Ectodermal cell (in vitro differentiated cells): ENCODE measurements at regions not wholly inside any gene's neighbourhood (a gene's known extent, or its start where the extent isn't known, plus 50 kb on each side); places are given as distances from the start of the nearest gene placed in this dataset.

Experiments
- H3K27ac ChIP-seq: 2 replicates; pipeline ENCODE4 v1.7.0; 2013; ENCODE audit warnings: mild to moderate bottlenecking, low read depth, low read length; ENCODE audit not compliant: insufficient read depth, poor library complexity, severe bottlenecking
- H3K27me3 ChIP-seq: 2 replicates; pipeline ENCODE4 v1.7.0; 2013; ENCODE audit warnings: mild to moderate bottlenecking, low read length; ENCODE audit not compliant: insufficient read depth, control insufficient read depth, poor library complexity, severe bottlenecking
- H3K36me3 ChIP-seq: one replicate; pipeline ENCODE4 v1.7.0; 2013; ENCODE audit warnings: low read length; ENCODE audit not compliant: control insufficient read depth, insufficient read depth
- H3K4me1 ChIP-seq: one replicate; pipeline ENCODE4 v1.7.0; 2013; ENCODE audit warnings: low read length; ENCODE audit not compliant: control insufficient read depth, insufficient read depth
- H3K4me3 ChIP-seq: 2 replicates; pipeline ENCODE4 v1.7.0; 2013; ENCODE audit warnings: low read depth, low read length, control low read depth; ENCODE audit not compliant: insufficient read depth
- H3K9me3 ChIP-seq: 2 replicates; pipeline ENCODE4 v1.7.0; 2013; ENCODE audit warnings: mild to moderate bottlenecking, low read length, moderate library complexity; ENCODE audit not compliant: control insufficient read depth
- WGBS, 2 experiments: methylation state at CpG; one replicate each; pipeline ENCODE4 v1.1.7; 2013; ENCODE audit warnings: missing lambda C conversion rate in 2 of 2; 5-methylcytosine and 5-hydroxymethylcytosine counted together

DNA sequence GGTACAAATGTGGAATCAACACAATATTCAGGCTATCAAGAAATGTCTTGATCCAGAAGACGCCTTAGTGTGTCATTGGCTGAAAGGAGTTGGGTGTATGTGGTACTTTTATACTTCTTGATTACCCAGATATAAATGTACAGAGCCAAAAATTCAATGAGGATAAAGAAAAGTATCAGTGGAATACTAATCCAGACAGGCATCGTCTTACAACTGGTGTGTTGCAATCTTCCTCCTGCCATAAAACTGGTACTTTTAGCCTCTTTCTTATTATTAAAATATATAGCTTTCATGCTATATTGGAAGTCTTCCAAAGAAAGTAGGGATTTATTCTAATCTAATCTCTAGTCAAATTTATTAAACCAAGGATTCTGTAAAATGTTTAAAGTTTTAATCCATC is 388.6 kb upstream of the MIR17HG start:
- no peaks in the 10 kb centered on the region for H3K9me3 ChIP-seq
- no peaks in the 10 kb centered on the region for H3K36me3 ChIP-seq
- WGBS, 2 experiments: 98 to 100% methylated on average over 1 to 2 of the region's 2 CpGs
- H3K4me3 ChIP-seq: no peak overlapping the region
- no peaks in the 10 kb centered on the region for H3K4me1 ChIP-seq
- no peak overlapping the region for H3K27ac ChIP-seq
- no peaks in the 10 kb centered on the region for H3K27me3 ChIP-seq

DNA sequence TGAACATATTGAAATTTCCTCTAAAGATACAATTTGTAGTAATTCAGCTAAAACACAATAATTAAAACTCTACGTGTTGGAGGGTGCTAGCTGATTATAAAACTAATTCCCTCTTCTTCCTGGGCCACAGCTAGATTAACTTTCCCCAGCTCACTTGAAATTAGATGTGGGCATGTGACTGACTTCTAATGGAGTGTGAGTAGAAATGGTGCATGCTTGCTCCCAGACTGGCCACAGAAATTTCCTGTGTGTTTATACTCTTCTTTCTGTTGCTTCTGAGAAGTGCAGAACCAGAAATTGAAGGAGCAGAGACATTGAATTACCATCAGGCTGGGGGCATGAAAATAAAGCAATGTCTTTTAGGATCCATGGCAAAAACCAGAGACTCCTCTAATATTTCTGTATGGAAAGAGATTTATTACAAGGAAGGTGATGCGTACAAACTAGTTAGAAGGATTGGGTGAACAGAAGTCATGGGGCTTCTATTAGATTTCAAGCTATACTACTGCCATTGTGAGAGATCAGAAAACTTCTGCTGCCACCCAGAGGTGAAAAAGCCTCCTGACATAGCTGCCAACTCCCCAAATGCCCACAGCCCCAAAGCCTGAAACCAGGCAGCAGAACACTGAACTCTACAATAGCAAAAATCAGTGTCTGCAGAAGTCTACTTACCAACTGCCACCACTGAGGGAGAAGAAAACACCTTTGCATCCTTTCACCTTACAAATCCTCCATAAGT is 379.2 kb upstream of the MIR17HG start:
- no peaks in the 10 kb centered on the region for H3K36me3 ChIP-seq
- no peaks in the 10 kb centered on the region for H3K27me3 ChIP-seq
- H3K4me3 ChIP-seq: no peak overlapping the region
- H3K4me1 ChIP-seq: no peaks in the 10 kb centered on the region
- 64 to 84% methylated on average over 1 to 2 of the region's 2 CpGs for WGBS, 2 experiments
- H3K27ac ChIP-seq: no peak overlapping the region
- no peaks in the 10 kb centered on the region for H3K9me3 ChIP-seq

DNA sequence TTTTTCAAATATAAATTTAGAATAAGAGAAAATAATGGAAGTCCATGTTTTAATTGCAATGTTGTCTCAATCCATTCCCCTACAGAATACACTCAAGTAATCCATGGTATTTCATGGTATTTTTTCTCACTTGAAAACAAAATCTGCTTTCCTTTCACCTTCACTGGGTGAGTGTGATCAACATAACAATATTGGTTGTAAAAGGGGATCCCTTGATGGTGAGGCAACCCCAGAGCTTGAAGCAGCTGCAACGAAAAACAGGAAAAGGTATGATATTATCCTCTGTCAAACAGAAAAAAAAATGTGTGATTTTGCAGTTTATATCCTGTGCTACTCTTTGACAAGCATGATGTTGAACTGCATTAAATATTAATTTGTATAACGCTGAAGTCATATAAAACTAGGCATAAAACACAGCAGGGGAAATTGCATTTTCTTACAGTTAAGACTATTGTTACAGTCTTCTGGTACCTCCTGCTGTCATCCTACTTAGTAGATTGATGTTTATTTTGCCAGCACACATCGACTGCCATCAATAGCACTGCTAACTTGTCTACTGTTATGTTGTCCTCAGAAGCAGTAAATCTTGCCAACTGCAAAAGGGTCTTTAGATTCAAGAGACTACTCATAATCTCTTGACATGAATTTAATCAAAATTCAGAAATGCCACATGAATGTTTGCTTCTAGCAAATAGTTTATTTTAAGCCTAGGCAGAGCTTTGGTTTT is 373.1 kb upstream of the MIR17HG start:
- no peaks in the 10 kb centered on the region for H3K27me3 ChIP-seq
- 0 to 7% methylated on average over 2 to 3 of the region's 3 CpGs for WGBS, 2 experiments
- H3K9me3 ChIP-seq: no peaks in the 10 kb centered on the region
- H3K4me3 ChIP-seq: no peak overlapping the region
- H3K27ac ChIP-seq: no peak overlapping the region
- no peaks in the 10 kb centered on the region for H3K36me3 ChIP-seq
- H3K4me1 ChIP-seq: peaks cover 4% of the 10 kb centered on the region

DNA sequence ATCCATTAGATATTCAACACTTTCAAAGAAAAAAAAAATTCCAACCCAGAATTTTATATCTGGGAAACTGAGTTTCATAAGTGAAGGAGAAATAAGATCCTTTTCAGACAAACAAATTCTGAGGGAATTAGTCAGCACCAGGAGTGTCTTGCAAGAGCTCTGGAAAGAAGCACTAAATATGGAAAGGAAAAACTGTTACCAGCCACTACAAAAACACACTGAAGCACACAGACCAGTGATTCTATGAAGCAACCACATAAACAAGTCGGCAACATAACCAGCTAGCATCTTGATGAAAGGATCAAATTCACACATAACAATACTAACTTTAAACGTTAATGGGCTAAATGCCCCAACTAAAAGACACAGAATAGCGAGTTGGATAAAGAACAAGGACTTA is 368.4 kb upstream of the MIR17HG start:
- 87 to 97% methylated on average over 3 of the region's 3 CpGs for WGBS, 2 experiments

DNA sequence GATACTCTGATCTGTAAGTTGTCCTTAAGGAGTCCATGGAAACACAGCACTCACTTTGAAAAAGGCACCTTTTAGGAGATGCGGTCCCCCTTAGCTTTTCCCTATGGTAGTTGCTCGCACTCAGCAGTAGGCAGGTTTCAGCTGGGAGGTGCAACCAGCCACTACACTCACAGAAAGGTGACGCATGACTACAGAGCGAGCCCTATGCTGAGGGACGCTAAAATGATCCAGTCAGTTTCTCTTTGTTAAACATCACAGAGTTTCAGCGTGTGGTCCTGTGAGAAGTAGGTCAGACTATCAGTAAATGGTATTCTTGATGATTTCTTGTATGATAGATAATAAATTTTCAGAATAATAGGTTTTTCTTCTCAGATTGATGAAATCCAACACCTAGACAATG is 362.7 kb upstream of the MIR17HG start:
- Histone ChIP-seq H3K4me3 (no peak overlapping the region), H3K36me3 (no peaks in the 10 kb centered on the region), H3K27ac (no peak overlapping the region), H3K9me3 (no peaks in the 10 kb centered on the region), H3K27me3 (no peaks in the 10 kb centered on the region), H3K4me1 (no peaks in the 10 kb centered on the region)
- 87 to 91% methylated on average over 6 of the region's 6 CpGs for WGBS, 2 experiments

More for the DNA sequence above, 368.4 kb upstream of the MIR17HG start:
- Histone ChIP-seq H3K27me3 (no peaks in the 10 kb centered on the region), H3K9me3 (no peaks in the 10 kb centered on the region), H3K27ac (no peak overlapping the region), H3K4me3 (no peak overlapping the region), H3K4me1 (peaks cover 4% of the 10 kb centered on the region), H3K36me3 (no peaks in the 10 kb centered on the region)

DNA sequence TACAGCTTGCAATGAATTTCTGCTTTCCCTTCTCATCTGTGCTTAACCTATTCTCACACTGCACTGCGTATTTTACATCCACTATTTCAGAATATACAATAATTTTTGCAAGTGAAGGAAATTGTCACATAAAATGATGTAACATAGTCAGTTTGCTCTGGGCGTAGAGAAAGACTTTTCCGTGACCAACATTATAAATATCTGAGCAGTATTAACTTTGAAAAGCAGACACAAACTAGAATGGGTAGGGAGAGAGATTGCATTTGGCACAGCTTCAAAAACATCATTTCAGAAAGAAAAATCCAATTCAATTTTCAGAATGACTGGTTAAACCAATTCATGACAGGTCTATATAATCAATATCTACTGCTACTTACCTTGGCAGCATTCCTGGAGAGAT is 352.5 kb upstream of the MIR17HG start:
- 100% methylated on average over 3 of the region's 3 CpGs; no CpG with 5 or more reads in 1 of the 2 experiments for WGBS, 2 experiments
- Histone ChIP-seq H3K27ac (no peak overlapping the region), H3K27me3 (no peaks in the 10 kb centered on the region), H3K4me1 (no peaks in the 10 kb centered on the region), H3K9me3 (no peaks in the 10 kb centered on the region), H3K36me3 (no peaks in the 10 kb centered on the region), H3K4me3 (no peak overlapping the region)

DNA sequence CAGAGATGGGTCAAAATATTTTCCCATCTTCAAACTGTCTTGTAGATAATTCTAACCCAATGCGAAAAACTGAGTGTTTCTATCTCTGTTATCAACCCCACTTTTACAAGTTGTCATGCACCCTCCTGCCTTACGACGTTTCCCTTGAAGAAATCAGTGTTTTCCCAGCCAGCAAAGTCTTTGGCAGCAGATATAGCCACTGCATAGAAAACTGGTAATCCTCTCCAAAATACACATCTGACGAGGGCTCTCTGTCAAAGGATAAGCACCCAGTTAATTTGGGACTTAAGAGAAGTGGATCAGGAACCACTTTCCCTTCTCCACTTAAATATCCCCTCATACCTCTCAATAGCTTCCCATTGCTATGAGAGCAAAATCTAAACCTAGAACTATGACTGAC is 351.9 kb upstream of the MIR17HG start:
- Histone ChIP-seq H3K27me3 (no peaks in the 10 kb centered on the region), H3K4me3 (no peak overlapping the region)
- WGBS, 2 experiments: 89 to 92% methylated on average over 4 of the region's 4 CpGs

DNA sequence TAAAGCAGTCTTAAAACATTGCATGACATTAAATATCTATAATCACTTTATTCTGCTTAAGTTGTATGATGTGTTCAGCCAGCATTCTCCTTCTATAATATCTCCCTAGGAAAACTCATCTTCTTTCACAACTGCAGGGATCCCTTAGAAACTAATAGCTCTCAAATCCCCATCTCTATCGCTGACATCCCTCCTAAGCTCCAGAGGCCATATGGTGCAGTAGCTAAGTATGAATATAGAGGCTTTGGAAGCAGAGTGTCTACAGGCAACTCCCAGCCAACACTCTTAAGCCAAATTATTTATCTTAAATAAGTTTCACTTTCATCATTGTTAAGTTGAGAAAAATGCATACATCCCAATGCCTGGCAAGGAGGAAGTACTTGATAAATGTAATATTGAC is 349.5 kb upstream of the MIR17HG start:
- WGBS, 2 experiments: 100% methylated on average over 1 of the region's 1 CpG; no CpG with 5 or more reads in 1 of the 2 experiments
- H3K27ac ChIP-seq: no peak overlapping the region

More for the DNA sequence above, 351.9 kb upstream of the MIR17HG start:
- Histone ChIP-seq H3K27ac (no peak overlapping the region), H3K36me3 (no peaks in the 10 kb centered on the region), H3K9me3 (no peaks in the 10 kb centered on the region), H3K4me1 (no peaks in the 10 kb centered on the region)

DNA sequence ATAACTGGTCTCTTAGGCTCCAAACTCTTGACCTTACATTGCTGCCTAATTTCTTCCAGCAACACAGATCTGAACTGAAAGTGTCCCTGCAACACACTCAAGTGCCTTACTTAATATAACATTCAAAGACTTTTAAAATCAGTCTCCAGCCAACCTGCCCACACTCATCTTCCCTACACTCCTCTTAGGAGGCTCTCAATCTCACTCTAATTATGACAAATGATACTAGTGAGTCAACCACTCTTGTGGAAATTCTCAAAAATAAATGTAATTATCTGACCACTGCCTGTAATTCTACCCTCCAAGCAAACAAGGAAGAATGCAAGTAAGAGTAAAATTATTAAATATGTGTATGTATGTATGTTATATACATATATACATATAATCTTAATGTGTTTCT is 348.1 kb upstream of the MIR17HG start:
- Histone ChIP-seq H3K4me3 (no peak overlapping the region), H3K27me3 (no peaks in the 10 kb centered on the region), H3K4me1 (no peaks in the 10 kb centered on the region), H3K9me3 (no peaks in the 10 kb centered on the region), H3K27ac (no peak overlapping the region), H3K36me3 (no peaks in the 10 kb centered on the region)

More for the DNA sequence above, 349.5 kb upstream of the MIR17HG start:
- Histone ChIP-seq H3K36me3 (no peaks in the 10 kb centered on the region), H3K4me1 (no peaks in the 10 kb centered on the region), H3K27me3 (no peaks in the 10 kb centered on the region), H3K9me3 (no peaks in the 10 kb centered on the region), H3K4me3 (no peak overlapping the region)

DNA sequence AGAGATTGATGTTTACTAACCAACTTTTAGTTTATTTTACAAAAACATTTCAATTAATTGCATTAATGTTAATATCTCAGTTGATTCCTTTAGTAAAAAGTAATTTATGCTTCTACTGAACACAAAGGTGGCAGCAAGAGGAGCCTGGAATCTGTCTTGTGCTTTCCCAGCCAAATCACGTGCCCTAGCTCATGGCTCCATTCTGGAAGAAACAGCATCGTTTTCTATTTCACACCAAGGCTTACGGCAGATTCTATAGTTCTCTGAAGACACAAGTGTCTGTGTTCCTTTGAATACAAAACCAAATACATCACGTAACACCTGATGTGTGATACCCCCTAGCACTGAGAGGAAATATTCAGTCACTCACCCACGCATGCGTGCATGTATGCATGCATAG is 346.1 kb upstream of the MIR17HG start:
- Histone ChIP-seq H3K4me3 (no peak overlapping the region), H3K4me1 (no peaks in the 10 kb centered on the region), H3K27ac (no peak overlapping the region), H3K27me3 (no peaks in the 10 kb centered on the region), H3K9me3 (no peaks in the 10 kb centered on the region), H3K36me3 (no peaks in the 10 kb centered on the region)
- WGBS, 2 experiments: 92 to 94% methylated on average over 6 of the region's 6 CpGs
